Activated CD4-positive, alpha-beta T cell treated with anti-CD3 and anti-CD28 coated beads, Interleukin-10, Interleukin-2, amounts not matched to agents 100 ng/mL and 50 ng/mL, durations not matched to agents 16 hours and 8 hours (primary cell): ENCODE measurements at regions not wholly inside any gene's neighbourhood (a gene's known extent, or its start where the extent isn't known, plus 50 kb on each side); places are given as distances from the start of the nearest gene placed in this dataset.
"Not testable (repeated sequence)": the region's sequence is repeated elsewhere in the genome, so short reads cannot be mapped to it uniquely, and the experiment has no call there.

Experiments used
- DNase-seq: peaks from one replicate; pipeline ENCODE4 v3.0.0-alpha.2; 2020

- DNase-seq, result no peak
These were observed 203.8 kb downstream of the TPRG1 start for GRCh38 chr3:189375532-189375931.

GRCh38 chr3:189383630-189384029 lies 211.9 kb downstream of the TPRG1 start:
- no peak for DNase-seq

- not testable (repeated sequence) for DNase-seq
These were observed 214.1 kb downstream of the TPRG1 start for GRCh38 chr3:189385880-189386279.

DNA sequence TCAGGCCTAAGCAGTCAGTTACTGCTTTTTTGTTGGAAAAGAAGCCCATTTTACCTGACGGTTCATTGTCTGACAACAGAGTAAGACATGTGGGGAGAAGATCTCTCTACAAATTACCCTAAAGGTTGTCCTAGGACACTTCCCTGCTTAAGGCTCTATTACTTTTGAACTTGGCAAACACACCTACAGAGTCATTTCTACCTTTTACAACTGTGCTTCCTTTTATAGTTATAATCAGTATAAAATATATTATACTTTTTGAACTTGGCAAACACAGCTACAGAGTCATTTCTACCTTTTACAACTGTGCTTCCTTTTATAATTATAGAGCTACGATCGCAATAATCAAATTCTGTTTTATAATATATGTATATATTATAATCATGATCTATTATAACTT lies 215.0 kb downstream of the TPRG1 start:
- DNase-seq, result no peak

GRCh38 chr3:189389346-189389745 lies 217.6 kb downstream of the TPRG1 start:
- peak; percentile 23 for DNase-seq

DNA sequence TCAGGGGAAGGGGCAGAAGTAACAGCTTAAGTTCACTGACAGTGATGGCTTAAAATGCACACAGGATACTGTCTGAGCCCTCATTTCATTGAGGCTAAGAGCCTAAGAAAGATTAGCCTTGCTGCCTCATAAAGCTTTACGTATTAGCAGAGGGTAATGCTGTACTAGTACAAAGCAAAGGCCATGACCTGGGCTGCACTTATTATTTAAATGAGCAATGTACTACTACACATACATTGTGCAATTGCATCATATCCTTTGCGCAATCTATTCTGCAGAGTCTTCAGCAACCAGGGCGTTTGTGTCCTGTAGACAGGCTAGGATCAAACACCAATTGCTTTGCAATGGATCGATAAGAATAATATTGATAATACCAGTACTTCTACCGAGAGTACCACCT lies 221.8 kb downstream of the TPRG1 start:
- peak; percentile 78 for DNase-seq

- DNase-seq, result peak; percentile 87
These were observed 222.9 kb downstream of the TPRG1 start for GRCh38 chr3:189394599-189395121.

- DNase-seq, result no peak
These were observed 224.1 kb downstream of the TPRG1 start for GRCh38 chr3:189395825-189396224.

DNA sequence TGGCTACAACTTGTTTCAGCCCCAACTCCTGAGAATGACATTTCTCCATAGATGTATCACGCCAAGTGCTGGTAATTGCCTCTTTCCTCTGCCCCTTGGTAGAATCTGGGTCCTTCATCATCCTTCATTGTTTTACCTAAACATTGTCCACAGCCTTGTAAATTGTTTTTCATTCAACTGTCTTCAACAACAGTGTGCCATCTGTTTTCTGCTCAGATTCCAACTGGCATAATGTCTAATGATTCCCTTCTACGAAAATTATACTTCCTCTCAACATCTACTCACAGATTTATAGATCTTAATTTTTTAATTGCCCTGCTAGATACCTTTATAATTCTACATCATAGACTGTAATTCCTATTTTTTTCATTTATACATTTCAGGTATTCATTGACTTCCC lies 226.9 kb downstream of the TPRG1 start:
- DNase-seq, result no peak

GRCh38 chr3:189401196-189401595 lies 229.4 kb downstream of the TPRG1 start:
- no peak for DNase-seq

GRCh38 chr3:189403194-189403593 lies 228.0 kb upstream of the TP63 start:
- DNase-seq, result no peak

- DNase-seq, result no peak
These were observed 227.2 kb upstream of the TP63 start for GRCh38 chr3:189404024-189404423.

DNA sequence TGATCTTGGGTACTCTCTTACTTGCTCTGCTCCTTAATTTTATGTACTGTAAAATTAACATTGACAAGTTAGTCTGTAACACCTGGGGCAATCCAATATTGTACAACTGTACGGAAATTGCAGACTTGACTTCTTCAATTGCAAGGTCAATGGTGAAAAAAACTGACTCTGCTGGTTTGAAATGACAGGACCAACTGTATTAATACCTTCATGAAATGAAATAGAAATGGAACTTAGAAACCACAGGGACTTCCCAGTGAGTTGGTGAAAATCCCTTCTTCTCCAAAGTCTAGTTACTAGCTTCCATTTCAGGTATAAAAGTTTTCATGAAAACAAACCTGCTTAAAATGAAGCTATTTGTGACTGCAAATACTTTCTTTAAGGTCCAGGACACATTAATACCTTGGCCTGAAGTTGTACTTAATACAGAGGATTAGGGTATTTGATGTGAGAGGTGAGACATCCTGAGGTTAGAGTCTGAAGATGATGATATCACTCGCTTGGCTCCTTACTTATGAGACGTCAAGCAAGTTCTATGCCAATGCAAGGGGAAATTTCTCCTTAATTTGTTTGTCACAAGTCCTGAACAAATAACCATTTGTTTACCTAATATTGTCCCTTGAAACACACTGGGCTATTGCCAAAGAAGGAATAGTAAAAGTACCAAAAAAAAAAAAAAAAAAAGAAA lies 226.2 kb upstream of the TP63 start:
- DNase-seq, result peak; percentile 42

- DNase-seq, result no peak
These were observed 225.0 kb upstream of the TP63 start for GRCh38 chr3:189406148-189406547.

- DNase-seq, result no peak
These were observed 220.7 kb upstream of the TP63 start for GRCh38 chr3:189410522-189410921.

GRCh38 chr3:189419038-189419437 lies 212.2 kb upstream of the TP63 start:
- DNase-seq, result no peak

DNA sequence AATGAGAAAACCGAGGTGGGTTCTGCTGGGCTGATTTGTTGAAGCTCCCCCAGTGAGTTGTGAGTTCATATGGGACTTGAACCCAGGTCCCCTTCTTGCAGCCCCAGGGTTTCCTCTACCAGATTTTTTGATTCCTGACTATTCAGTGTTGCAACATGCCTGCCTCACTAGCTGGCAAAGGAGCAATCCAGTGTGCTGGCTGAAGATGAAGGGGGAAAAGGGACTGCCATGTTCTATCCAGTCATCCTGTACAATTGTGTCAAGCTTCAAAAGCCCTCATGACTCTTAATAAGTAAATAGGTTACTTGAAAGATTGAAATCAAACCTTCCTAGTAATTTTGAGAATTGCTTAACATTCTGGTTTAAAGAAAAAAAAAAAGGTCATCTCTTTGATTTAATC lies 211.5 kb upstream of the TP63 start:
- DNase-seq, result peak; percentile 36

DNA sequence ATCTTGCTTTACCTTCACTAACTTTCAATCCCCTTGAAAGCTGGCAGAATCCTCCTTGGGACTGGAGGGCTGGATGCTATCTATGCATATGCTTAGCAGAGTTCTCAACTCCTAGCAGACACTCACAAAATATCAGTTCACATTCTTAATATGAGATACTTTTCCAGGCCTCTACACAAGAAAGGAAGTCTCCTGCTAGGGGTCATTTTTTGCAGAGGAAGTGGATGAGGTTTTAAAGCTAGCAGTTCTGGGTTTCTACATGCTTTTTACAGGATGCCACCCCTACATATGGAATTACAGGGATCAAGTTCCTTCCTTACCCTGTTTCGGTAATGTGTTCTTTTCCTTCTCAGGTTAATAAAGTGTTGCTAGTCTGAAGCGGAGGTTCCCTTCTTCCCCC lies 206.3 kb upstream of the TP63 start:
- DNase-seq, result no peak

DNA sequence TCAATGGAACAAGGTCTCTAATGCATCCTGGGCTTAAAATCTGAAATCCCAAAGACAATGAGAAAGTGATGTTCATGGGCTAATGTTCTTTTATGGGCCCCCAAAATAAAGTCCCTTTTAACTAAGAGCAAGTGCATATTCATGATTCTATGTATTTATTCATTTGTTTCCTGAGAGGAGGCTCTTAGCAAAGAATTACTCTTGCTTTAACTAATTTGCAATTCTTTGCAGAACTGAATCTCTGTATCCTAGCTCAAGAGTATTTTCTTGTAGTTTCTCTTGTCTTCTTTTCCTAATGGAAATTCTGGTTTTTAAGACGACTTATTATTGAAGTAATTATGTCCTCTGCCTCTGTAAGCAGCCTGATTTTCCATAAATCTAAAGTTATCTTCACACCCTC lies 202.2 kb upstream of the TP63 start:
- DNase-seq, result no peak

GRCh38 chr3:189430166-189430565 lies 201.0 kb upstream of the TP63 start:
- no peak for DNase-seq

- not testable (repeated sequence) for DNase-seq
These were observed 188.9 kb upstream of the TP63 start for GRCh38 chr3:189442257-189442656.

GRCh38 chr3:189446959-189447560 lies 184.1 kb upstream of the TP63 start:
- no peak for DNase-seq

GRCh38 chr3:189449084-189449483 lies 182.1 kb upstream of the TP63 start:
- DNase-seq, result no peak

DNA sequence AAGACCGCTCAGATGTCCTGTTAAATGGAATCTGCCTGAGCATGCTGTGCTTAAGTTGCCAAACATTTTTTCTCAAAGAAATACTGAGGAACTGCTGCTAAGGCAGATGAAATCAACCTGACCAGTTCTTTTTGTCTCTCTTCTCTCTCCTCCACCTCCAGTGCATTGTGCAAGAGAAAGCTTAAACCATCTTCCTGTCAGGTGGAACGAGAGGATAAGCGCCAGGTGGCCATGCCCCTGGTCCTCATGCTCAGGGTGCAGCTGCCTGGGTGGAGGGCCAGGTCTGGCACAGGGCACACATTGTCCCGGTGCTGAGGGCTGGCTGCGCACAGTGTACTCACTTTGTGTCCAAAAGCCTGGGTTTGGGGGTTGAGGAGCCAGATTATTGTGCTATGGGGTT lies 176.2 kb upstream of the TP63 start:
- no peak for DNase-seq
